Eye (tissue), 1 donor: ENCODE measurements at regions not wholly inside any gene's neighbourhood (a gene's known extent, or its start where the extent isn't known, plus 50 kb on each side); places are given as distances from the start of the nearest gene placed in this dataset.
A peak's percentile ranks its signal among the peaks of the same experiment; 100 is the strongest.

Source experiments
- DNase-seq: peaks from one replicate; pipeline ENCODE4 v3.0.0-alpha.2; 2015

GRCh38 chr17:45688820-45689219 is 95.3 kb upstream of the CRHR1 start:
- no peak for DNase-seq

GRCh38 chr17:45689451-45689850 is 94.7 kb upstream of the CRHR1 start:
- no peak for DNase-seq

DNA sequence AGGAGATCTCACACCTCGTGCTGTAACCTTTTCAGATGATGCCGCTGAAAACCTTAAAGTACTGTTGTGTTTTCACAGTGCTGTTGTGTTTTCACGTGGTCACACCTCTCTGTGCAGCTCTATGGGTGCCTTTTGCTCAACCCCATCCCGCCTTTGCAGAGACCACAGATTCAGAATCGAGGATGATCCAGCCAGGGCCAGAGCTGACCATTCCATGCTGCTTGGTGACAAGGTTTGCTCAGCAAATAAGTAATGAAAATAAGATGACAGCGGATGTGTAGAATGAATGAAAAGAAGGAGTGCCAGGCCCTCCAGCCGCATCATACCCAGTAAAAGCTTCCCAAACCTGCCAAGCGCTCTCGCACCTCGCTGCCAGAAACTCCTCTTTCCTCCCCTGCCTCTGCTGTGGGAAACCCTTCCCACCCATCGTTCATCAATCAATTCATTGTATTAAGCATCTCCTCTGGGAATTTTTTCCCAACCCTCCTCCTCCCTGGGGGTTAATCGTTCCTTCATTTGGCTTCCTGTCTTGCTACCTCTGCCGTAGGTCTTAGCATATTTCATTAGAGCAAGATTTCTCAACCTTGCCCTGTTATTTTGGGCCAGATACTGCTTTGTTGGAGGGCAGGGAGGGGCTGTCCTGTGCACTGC is 93.4 kb upstream of the CRHR1 start:
- DNase-seq: no peak

GRCh38 chr17:45692661-45693060 is 91.5 kb upstream of the CRHR1 start:
- no peak for DNase-seq

DNA sequence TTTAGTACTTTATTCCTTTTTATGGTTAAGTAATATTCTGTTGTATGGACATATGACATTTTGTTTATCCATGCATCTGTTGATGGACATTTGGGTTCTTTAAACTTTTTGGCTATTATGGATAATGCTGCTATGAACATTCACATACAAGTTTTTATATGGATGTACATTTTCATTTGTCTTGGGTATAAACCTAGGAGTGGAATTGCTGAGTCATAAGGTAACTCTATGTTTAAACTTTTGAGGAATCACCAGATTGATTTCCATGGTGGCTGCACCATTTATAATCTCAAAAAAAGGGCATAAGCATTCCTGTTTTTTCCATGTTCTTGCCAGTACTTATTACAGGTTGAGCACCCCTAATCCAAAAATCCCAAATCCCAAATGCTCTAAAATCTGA is 90.3 kb upstream of the CRHR1 start:
- no peak for DNase-seq

DNA sequence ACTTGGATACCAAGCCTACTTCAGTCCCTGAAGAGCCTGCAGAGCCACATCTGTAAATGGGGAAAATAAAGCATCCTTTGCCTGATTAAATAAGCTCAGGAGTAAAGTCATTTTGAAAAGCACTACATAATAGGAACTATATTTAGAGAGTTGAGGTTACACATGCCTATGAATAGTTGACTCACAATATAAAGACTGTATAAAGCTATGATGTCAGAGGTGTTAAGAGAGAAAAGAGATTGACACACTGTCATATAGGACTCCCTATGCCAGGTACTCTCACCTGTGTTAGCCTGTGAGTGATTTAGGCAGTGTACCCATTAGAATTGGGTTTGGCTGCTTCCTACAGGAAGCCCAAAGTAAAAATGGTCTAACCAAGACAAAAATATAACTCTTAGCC is 87.7 kb upstream of the CRHR1 start:
- no peak for DNase-seq

GRCh38 chr17:45697076-45697475 is 87.0 kb upstream of the CRHR1 start:
- DNase-seq: no peak

- DNase-seq: no peak
These were observed 83.7 kb upstream of the CRHR1 start for GRCh38 chr17:45700171-45701090.

GRCh38 chr17:45702666-45703266 is 81.4 kb upstream of the CRHR1 start:
- peak; percentile 69 for DNase-seq

- no peak for DNase-seq
These were observed 80.8 kb upstream of the CRHR1 start for GRCh38 chr17:45703348-45703747.

DNA sequence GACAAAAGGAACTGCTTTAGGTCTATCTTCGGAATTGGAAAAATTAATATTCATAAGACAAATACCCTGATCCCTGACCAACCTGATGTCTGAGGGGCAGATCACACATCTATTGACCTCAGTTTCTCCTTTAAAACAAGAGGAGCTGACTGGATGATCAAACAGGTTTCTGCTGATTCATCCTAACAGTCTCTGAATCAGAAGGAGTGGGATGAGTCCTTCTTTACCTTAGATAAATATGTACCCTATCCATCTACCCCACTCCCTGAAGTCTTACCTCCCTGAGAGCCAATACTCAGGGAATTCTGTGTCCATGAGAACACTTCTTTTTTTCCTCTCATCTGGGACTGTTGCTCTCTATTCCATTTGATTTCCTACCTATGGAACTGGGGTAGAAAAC is 80.3 kb upstream of the CRHR1 start:
- no peak for DNase-seq

DNA sequence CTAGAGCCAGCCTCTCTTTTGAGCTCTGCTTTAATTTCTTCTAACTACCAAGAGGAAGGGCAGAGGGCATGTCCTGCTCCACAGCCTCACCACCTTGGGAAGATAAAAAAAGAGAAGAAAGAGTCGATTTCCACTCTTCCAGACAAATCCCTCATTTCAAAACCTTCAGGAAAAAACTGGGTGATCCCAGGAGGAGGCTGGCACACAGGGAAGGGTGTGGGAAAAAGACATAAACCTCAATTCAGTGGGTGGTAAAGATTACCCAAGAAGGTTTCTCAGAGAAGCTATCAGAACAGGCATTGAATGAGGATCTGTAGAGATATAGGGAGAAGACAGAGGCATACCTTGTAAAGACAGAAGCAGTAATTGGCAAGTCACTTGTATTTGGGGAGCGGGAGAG is 79.9 kb upstream of the CRHR1 start:
- no peak for DNase-seq

DNA sequence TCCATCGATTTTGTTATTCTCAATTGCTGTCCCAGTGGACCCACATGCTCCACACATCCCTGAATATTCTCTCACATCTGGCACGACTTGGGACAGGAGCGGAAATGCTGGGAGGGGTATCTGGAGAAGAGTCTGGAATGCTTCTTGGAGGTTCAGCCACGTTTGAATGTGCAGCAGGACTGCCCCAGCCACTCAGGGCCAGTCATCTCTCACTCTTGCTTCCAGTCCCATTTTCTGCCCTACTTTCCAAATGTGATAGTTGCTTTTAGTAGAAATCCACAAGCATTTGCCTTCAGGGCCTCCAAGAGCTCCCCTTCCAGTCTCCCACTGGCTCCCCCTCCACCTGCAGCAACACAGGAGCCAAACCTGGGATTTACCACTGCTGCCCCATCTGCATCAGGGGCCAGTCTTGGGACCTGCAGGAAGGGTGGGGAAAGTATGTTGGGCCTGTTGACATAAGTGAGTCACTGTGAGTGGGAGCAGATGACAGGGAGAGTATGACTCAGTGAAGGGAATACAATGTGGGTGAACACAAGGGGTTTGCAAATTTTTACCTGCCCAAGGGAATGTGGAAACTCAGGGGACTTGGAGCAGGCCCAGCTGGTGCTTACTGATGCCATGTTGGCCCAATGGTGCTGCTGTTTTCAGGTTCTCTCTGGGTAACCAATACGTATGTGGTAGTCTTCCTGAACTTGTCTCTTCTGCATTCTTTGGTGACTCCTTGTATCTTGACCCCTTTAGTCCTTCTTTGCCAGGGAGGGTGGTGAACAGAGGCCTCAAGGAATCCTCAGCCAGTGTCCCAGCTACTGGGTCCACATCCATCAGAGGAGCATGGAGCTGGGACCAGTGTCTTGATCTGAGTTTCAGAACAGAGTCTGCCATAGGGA is 78.8 kb upstream of the CRHR1 start:
- DNase-seq: no peak

- no peak for DNase-seq
These were observed 78.1 kb upstream of the CRHR1 start for GRCh38 chr17:45706033-45706432.

DNA sequence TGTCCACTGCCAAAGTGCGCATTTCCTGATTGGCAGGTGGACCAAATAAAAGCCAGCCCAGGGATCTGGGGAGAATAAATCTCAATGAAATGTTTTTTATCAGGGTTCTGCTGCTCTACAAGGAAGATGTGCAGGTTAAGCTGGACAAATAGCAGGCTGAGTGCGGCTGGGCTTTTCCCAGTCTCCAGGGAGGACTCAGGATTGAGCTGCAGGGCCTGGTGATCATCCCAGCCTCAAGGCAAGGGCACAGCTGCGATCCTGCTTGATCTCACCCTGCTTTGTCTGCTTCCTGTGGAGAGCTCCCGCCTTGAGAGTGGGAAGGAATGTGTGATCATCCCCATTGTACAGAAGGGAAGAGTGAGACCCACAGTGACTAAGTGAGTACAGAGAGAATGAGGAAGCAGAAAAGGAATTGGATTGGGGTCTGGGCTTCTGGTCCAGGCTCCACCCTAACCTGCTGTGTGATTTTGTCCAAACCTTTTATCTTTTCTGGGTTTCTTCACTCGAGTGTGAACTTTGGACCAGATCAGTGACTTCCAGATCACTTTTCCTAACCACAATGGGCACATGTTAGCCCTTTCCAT is 75.3 kb upstream of the CRHR1 start:
- no peak for DNase-seq

DNA sequence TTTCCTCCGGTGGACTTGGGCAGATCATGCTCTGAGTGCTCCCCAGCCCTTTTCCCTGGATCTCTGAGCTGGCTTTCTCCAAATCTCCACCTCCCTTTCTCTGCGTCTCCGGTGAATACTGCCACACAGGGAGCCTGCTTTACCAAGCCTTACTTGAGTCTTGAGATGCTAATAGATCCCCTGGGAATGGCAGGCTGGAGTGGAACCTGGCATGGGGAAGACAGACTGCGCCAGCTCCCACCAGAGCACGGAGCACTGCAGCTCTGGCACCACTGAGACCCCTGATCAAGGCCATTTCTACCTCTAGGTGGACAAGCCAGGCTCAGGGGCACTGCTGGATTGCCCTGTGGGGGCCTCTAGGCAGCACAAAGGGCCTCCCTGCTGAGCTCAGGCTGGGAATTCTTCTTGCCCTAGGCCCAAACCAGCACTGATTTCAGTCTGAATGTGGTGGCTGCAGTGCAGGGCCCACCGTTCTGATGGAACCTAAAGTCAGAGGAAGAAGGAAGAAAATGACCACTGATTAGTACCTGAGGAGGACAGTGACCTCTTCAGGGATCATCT is 74.3 kb upstream of the CRHR1 start:
- DNase-seq: no peak

- DNase-seq: no peak
These were observed 68.3 kb upstream of the CRHR1 start for GRCh38 chr17:45715787-45716186.

- DNase-seq: no peak
These were observed 65.3 kb upstream of the CRHR1 start for GRCh38 chr17:45718791-45719190.

DNA sequence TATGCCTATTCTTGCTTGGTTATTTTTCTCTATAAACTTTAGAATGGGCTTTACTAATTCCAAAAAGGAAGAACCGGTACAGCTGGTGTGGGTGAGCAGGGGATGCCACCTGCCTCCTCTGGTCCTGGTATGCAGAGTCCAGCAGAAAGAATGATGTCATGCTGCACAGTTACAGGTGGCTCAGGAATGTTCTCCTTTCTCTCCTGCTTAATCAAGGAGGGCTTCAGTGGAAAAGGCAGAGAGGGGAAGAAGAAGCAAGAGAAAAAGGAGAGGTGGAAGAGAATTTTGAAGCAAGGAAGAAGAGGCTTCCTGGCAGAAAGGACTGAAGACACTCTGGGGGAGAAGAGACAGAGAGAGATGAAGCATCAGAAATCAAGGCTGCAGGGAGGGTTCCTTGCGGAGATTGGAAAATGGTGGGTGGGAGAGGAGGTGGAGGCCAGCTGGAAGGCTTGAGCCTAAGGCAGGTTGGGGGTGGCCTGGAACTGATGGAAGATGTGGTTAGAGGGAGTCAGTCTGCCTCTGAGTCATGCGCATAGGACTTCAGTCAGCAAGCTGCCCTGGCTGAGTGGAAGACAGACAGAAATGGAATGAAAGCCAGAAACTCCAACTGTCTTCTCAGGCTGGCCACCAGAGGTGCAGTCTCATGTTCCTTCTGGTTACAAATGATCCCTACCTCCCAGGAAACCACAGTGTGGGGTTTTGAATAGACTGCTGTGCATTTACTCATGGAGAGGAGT is 64.6 kb upstream of the CRHR1 start:
- no peak for DNase-seq

DNA sequence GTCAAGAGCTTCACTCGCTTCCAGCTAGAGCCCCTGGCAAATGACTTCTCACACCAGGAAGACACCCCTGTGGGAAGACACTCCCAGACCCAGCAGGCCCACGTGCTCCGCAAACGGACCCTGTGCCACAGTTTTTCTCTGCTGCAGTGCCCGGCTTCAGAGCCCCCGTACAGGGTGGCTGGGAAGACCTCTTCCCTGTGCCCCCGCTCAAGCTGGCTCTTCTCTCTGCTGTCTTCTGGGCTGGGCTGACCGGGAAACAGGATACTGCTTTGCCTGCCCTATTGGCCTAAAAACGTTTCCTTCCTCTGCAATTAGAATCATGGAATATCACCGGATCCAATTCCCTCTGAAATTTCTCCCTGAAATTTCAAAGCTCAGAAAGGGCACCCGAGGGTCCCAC is 63.7 kb upstream of the CRHR1 start:
- DNase-seq: no peak

DNA sequence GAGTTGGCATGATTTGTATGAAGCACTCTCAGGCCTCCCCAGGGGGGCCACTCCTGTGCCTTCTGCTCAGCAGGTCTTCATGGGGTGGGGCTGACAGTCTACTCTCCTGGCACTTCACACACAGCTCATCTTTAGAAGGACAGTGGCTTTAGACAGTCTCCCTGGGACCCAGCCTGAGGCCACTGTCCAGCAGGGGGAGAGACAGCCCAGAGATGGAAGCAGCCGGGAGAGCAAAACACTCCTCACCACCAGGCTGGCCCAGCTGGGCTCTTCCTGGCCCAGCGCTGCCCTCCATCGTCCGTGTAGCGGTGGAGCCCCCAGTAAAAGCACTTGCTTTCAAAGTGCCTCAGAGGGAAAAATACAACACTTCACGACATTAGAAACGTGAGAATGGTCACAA is 62.0 kb upstream of the CRHR1 start:
- DNase-seq: peak; percentile 45
